ENCODE measurements at regions not wholly inside any gene's neighbourhood (a gene's known extent, or its start where the extent isn't known, plus 50 kb on each side); places are given as distances from the start of the nearest gene placed in this dataset.

DNA sequence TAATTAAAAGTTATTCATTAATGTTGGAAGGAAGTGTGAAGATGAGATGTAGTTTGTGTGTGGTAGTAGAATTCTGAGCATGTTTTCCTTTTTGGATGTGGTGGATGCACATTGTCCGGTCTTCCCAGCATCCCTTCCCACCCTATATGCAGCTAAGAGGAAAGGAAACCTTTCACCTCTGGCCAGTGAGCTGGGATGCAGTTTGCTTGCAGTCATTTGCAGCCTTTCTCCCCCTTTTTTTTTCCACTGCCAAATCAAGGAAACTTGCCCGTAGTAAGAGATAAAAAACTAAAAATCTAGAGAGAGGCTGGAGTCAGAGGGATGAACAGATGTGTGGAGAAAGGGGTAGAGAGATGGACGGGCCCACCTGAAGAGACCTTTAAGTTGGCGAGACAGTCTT, 72.5 kb upstream of the SLC38A2 start:
- peak overlapping the region; percentile 1 for H3K27ac ChIP-seq
- H3K4me1 ChIP-seq: peaks cover 39% of the 10 kb centered on the region
- no peaks in the 10 kb centered on the region for H3K9me3 ChIP-seq
- H3K36me3 ChIP-seq: no peaks in the 10 kb centered on the region
- DNase-seq (ENCODE audit: low spot score in 2 of 2): no peak
- no peaks in the 10 kb centered on the region for H3K27me3 ChIP-seq
- 62% methylated on average over 4 of the region's 4 CpGs for WGBS
- TF ChIP-seq POLR2AphosphoS5 (IDR thresholded peaks at IDR 0.05) (no peak), CTCF (IDR thresholded peaks at IDR 0.05) (no peak), EP300 (IDR thresholded peaks at IDR 0.05) (no peak), POLR2A (IDR thresholded peaks at IDR 0.05) (no peak)
- H3K4me3 ChIP-seq: no peak overlapping the region

DNA sequence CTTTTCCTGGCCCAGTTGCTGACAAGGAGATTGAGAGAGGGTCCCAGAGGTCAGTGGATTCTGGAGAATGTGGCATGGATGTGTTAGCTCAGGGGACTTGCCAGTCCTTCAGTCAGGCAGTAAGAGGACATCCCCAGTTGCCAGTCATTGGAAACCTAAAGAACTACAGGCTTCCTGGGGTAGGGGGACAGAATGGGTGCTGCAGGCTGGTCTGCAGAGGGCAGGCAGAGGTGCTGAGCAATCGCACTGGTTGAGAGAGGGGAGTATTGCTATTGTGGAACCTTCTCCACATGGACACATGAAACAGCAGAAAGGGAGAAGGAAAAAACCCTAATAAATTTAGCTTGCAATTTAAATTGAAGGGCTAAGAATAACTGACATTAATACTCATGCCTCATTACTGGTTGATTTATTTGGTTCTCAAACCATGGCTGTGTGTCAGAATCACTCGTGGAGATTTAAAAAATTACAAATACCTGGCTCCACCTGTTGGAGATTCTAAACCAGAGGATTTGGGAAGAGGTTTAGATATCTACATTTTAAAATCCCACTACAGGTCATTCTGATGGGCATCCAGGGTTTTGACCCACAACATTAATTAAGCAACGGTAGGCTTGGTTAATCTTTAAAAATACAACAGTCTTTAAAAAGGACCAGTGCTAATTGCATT, 71.2 kb upstream of the SLC38A2 start:
- Histone ChIP-seq H3K27ac (no peak overlapping the region), H3K4me1 (peaks cover 35% of the 10 kb centered on the region), H3K27me3 (no peaks in the 10 kb centered on the region), H3K4me3 (no peak overlapping the region), H3K36me3 (no peaks in the 10 kb centered on the region), H3K9me3 (no peaks in the 10 kb centered on the region)
- no peak for TF ChIP-seq POLR2A (IDR thresholded peaks at IDR 0.05)
- no peak for DNase-seq (ENCODE audit: low spot score in 2 of 2)
- WGBS: 59% methylated on average over 3 of the region's 3 CpGs

GRCh38 chr12:46442738-46443137, 70.2 kb upstream of the SLC38A2 start:
- no peaks in the 10 kb centered on the region for H3K27me3 ChIP-seq
- peaks cover 35% of the 10 kb centered on the region for H3K4me1 ChIP-seq
- H3K4me3 ChIP-seq: no peak overlapping the region
- H3K9me3 ChIP-seq: no peaks in the 10 kb centered on the region
- TF ChIP-seq EP300 (IDR thresholded peaks at IDR 0.05) (no peak), POLR2AphosphoS5 (IDR thresholded peaks at IDR 0.05) (no peak), POLR2A (IDR thresholded peaks at IDR 0.05) (no peak), CTCF (IDR thresholded peaks at IDR 0.05) (no peak)
- H3K27ac ChIP-seq: no peak overlapping the region
- WGBS: 51% methylated on average over 2 of the region's 2 CpGs
- no peak for DNase-seq (ENCODE audit: low spot score in 2 of 2)
- no peaks in the 10 kb centered on the region for H3K36me3 ChIP-seq

- Histone ChIP-seq H3K4me1 (peaks cover 35% of the 10 kb centered on the region), H3K27ac (no peak overlapping the region), H3K36me3 (no peaks in the 10 kb centered on the region), H3K4me3 (no peak overlapping the region), H3K9me3 (no peaks in the 10 kb centered on the region), H3K27me3 (no peaks in the 10 kb centered on the region)
- TF ChIP-seq EP300 (IDR thresholded peaks at IDR 0.05) (no peak), CTCF (IDR thresholded peaks at IDR 0.05) (no peak), POLR2AphosphoS5 (IDR thresholded peaks at IDR 0.05) (no peak), POLR2A (IDR thresholded peaks at IDR 0.05) (no peak)
- DNase-seq (ENCODE audit: low spot score in 2 of 2): no peak
- WGBS: 65% methylated on average over 3 of the region's 3 CpGs
Observed at GRCh38 chr12:46442239-46442638, 69.7 kb upstream of the SLC38A2 start.

GRCh38 chr12:46439793-46440511, 67.4 kb upstream of the SLC38A2 start:
- no peak for DNase-seq (ENCODE audit: low spot score in 2 of 2)
- WGBS: 90% methylated on average over 5 of the region's 5 CpGs
- TF ChIP-seq POLR2AphosphoS5 (IDR thresholded peaks at IDR 0.05) (no peak), EP300 (IDR thresholded peaks at IDR 0.05) (no peak), CTCF (IDR thresholded peaks at IDR 0.05) (no peak), POLR2A (IDR thresholded peaks at IDR 0.05) (no peak)
- no peaks in the 10 kb centered on the region for H3K27me3 ChIP-seq
- peaks cover 17% of the 10 kb centered on the region for H3K4me1 ChIP-seq
- no peak overlapping the region for H3K4me3 ChIP-seq
- no peaks in the 10 kb centered on the region for H3K9me3 ChIP-seq
- H3K27ac ChIP-seq: no peak overlapping the region
- H3K36me3 ChIP-seq: no peaks in the 10 kb centered on the region
